Stimulated activated CD8-positive, alpha-beta memory T cell treated with anti-CD3 and anti-CD28 coated beads, Interleukin-7, amount 100 ng/mL, for 24 hours (primary cell): ENCODE measurements at regions not wholly inside any gene's neighbourhood (a gene's known extent, or its start where the extent isn't known, plus 50 kb on each side); places are given as distances from the start of the nearest gene placed in this dataset.

ENCODE experiments used
- DNase-seq: peaks from one replicate; pipeline ENCODE4 v3.0.0-alpha.2; 2020; ENCODE audit warnings: low read depth

DNA sequence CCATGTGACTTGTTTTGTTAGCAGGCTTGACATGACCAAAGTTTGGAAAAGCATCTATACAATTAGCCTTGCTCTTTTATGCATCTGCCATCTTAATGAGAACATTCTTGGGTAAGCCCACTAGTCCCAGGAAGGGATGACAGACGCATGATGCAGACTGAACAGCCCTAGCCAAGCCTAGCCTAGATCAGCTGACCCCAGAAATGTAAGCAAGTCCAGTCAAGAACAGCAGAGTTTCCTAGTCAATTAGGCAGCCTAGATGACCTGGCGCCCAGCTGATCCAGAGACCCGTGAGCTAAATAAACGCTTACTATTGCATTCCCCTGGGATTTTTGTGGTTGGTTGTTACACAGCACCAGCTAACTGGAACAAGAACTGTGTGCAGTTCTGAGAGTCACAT is 457.9 kb downstream of the BCOR start:
- no peak for DNase-seq

DNA sequence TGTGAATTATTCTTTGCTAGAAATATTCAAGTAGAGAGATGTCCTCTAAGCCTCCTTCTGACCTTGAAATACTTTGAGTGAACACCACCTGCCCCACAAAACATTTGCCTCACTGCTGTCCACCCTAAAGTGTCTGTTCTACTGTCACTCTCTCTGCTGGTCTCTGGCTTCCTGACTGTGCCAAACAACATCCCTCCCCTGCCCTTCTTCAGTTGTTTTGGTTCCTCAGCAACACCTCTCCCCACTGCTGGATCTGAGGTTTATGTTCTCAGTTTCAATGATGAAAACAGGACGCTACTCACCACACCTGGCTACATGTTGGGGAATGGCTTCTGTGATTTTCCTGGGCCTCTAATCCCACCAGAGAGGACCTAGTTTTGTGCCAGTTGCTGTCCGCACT is 456.9 kb downstream of the BCOR start:
- no peak for DNase-seq

DNA sequence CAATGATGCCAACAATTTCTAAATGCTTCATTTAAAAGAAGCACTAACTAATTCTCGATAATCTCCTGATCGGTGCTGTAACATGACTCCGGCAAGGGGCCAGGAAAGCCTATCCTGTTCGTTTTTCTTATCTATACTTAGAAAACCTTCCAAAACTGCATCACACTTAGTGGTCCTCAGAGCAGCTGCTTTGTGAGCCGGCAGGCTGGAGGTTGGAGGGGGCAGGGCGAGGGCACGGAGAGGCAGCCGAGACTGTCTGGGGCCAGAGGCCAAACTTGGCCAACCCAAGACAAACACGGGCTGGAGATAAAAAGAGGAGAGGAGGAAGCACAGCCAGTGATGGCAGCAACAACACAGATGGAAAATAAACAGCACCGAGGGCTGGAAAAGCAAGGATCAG is 455.7 kb downstream of the BCOR start:
- no peak for DNase-seq

DNA sequence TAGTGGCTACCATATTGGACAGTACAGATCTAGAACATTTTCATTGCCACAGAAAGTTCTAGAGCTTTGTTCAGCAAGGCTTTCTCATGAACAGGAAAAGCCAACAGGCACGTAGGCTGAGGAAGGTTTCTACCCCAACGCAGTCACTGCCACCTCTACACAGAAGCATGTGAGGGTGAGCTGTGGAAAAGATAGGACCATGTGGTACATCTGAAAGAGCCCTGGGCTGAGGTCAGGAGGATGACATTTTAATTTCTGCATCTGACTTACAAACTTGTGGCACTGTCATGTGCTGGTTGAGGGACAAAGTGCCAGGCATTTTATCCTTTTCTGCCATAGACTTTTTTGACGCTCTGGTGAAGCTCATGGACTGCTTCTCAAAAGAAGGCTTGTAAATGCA is 454.2 kb downstream of the BCOR start:
- DNase-seq: no peak

DNA sequence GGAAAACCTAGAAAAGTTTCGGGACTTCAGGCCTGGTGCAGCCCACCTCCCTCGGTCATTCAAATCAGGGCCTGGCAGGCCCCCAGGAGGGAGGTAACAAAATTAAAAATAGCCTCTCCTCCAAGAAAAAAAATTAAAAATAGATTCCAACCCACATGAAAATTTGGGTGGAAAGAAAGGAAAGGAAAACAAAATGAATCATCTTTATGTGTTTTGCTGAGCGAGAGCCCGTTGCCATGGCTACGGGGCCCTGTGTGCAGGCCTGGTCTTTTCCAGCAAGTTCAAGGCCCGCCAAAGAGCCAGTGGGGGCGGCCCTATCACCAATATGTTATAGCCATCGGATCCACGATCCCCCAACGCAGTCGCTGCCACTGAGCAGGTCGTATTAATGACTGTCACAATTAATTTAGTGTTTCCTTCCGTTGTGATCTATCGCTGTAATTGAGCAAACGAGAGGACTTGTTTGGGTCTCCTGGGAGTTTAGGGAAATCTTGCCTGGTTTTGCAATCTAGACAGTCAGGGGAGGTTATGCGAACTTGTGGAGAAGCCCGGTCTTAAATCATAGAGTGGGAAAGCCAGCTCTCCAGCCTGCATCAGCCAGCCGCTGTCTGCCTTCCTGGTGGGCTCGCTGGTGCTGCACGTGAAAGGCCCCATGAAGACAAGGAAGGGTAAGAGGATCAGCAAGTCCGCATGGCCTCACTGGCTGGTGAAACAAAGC is 452.4 kb downstream of the BCOR start:
- no peak for DNase-seq

DNA sequence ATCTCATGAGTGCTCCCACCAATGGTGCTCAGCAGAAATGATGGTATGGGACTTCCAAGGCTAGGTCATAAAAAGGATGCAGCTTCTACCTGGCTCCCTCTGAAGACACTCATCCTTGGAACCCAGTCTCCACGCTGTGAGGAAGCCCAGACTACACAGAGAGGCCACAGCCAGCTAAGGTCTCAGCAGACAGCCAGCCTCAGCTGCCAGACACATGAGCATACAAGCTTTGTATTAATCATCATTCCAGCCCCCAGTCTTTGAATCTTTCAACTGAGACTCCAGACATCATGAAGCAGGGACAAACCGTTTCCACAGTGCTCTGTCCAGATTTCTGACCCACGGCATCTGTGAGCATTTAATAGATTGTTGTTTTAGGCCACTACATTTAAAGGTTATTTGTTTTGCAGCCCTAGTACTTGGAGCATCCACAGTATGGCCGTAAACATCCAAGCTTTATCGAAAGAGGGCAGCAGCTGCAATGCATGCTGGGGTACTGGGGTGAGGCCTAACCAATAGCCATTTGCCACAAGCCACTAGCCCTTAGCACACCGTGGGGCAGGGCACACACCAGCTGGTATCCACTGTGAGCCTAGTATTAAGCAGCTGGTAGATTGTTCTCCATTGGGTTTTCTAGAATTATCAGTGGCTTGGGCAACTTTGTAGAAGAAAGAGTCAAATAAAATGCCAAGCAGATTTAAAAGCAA is 449.1 kb downstream of the BCOR start:
- DNase-seq: no peak

DNA sequence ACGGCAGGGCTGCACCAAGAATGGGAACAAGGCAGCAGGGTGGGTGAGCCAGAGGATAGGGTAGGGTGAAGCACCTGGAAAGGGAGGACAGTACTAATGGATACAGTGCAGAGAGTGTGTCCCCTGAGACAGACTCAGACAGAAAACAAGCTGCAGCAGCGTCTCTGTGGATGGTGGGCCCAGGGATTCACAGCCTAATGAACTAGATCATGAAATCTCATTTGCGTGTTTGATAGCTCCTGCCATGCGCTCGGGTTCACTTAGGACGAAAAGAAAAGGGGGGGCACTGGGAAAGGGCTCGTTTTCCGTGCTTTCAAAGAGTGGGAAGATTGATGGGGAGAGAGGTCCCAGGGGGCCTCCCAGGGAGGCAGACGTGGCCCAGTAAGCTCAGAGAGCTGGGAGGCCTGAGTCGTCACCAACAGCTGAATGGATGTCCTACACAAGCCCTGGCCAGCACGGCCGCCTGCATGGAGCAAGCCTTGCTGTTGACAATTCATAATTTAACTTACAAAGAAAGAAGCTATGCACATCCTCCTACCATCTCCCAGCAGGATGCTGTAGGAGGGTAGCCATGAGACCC is 446.9 kb downstream of the BCOR start:
- no peak for DNase-seq

DNA sequence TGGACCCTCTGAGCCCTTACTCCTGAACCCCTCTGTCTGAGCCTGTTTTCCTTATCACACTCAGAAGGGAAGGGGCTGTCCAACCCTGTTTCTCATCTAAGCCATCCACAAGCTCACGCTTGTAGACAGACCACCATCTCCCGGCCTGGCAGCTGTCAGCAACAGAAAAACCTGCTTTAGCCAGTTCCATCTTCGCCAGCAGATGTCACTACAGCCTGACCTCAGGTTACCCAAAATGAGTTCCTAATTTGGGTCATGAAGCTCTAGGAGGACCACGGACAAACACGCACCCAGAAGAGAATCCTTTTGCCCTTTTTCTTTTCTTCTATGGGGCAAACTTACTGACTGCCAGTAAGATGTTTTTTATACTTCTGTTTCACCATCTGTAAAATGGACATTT is 445.4 kb downstream of the BCOR start:
- DNase-seq: peak; percentile 2

DNA sequence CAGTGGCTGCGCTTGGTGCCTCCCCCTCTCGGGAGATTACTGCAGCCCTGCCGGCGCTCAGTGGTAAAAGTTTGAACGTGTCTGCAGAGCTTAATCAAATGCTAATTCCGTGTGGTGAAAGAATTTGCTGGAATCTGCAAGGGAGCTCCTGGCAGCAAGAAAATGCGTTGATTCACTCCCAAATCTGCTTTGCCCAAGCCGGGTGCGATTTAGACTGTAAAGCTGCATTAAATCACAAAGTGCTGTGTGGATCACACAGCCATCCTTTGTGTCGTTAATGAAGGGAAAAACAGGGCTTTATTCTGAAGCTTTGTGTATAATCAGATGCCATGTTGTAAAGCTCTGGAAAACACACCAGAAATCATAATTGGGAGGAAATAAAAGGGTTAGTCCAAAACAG is 444.1 kb downstream of the BCOR start:
- no peak for DNase-seq

DNA sequence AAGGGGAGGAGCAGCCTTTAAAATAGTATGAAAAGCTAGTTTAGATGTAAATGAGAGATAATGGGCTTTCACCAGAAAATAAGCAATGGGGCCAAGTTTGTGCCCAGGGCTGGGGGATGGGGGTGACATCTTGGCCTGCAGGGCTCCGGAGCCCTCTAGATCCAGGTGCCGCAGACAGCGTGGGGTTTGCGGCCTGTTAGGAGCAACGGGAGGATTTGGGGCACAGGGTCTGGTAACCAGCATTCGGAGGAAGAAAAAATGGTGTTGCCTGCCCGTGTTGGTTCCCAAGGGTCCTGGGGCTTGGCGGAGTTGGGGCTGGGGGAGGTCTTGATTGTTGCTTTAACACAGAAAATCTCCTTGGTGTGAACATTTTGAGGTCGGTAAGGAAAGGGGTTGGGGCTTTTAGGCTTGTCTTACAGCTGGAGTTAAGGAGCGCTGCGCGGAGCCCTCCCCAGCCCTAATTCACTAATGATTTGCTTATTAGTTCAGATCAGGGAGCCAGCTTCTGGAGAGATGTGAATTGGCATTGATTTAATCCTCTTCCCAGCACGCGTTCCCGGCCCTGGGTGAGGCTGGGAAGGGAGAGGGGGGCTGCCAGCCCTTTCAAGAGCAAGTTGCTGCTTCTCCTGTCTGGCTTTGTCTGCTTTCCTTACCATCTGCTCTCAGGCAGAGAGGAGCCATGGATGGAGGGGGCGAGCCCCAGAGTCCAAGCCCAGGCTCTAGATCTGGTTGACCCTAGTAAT is 443.4 kb downstream of the BCOR start:
- DNase-seq: no peak

DNA sequence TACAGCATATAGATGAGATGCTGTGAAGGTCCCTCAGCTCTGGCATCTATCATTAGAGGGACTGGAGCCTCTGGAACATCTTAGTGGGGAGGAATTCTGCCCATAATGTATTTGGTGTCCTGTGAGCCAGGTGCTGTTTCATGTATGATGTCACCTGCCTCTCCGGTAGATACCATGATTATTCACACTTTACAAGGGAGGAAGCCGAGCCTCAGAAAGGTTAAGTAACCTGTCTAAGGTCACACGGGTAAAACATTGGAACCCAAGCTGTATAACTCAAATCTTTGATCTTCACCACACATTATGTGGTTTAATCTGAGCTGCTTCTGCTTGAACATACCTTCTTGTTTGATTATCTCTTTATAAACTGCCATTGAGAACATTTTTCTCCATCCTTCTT is 442.8 kb downstream of the BCOR start:
- DNase-seq: no peak

DNA sequence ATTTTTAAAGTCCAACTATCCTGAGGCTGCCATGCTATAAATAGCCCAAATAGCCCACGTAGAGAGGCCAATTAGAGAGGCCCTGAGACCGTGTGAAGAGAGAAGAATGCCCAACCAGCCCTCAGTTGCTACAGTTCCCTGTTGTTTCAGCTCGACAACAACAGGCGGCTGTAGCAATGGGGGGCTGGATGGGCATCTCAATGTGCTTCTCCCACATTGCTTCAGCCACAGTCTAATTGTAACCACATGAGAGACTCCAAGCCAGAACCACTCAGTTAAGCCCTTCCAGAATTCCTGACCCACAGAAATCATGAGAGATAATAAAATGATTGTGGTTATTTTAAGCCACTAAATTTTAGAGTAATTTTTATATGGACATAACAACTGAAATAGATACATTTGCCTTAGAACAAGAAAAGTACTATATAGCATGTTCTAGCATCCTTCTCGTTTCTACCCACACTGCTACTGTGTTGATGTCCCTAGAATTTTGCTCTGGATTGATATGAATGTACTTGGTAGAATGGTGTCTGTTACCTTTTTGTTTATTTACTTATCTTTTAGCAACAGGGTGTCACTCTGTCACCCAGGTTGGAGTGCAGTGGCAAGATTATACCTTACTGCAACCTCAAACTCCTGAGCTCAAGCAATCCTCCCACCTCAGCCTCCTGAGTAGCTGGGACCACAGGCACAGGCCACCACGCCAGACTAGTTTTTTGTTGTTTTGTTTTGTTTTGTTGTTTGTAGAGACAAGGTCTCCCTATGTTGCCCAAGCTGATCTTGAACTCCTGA is 436.4 kb downstream of the BCOR start:
- DNase-seq: no peak

DNA sequence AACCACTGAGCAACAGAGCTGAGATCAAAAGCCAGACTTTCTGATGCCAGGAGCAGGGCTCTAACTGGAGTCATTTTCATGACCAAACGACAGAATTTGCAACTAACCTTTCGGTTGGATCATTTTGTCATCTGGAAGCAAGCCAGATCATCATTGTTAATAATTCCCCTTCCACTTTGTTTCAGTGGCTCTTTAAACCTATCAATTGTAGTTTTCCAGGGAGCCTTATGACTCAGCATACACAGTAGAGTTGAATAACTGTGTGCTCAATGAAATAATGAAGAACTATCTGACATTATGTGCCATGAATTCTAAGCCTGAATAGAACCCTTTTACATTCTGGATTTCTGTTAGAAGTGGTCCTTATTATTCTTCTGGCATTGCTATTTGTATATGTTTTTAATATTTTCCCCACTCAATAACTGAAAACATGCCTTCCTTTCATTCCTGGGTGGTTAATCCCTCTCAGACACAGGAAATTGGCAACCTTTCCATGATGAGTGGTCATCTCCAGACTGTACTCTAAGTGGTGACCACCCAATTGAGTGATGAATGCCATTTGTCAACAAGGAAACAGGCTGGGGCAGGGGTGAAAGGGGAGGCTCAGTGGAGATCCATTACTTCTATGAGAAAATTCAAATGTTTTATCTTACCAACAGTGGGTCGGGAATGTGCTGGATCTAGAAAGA is 431.8 kb downstream of the BCOR start:
- DNase-seq: no peak

DNA sequence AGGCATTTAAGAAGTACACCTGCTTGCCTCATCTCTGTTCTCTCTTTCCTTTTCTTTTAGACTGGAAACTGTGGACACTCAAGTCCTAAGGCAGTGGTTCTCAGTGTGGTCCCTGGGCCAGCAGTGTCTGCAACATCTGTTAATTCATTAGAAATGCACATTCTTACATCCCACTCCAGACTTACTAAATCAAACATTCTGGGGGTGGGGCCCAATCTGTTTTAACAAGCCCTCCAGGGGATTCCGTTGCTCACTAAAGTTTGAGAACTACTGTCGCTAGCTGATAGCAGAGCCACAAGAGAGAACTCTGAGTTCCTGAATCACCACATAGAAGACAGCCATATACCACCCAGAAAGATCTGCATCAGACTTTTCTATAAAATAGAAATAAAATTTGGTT is 430.6 kb downstream of the BCOR start:
- DNase-seq: no peak

DNA sequence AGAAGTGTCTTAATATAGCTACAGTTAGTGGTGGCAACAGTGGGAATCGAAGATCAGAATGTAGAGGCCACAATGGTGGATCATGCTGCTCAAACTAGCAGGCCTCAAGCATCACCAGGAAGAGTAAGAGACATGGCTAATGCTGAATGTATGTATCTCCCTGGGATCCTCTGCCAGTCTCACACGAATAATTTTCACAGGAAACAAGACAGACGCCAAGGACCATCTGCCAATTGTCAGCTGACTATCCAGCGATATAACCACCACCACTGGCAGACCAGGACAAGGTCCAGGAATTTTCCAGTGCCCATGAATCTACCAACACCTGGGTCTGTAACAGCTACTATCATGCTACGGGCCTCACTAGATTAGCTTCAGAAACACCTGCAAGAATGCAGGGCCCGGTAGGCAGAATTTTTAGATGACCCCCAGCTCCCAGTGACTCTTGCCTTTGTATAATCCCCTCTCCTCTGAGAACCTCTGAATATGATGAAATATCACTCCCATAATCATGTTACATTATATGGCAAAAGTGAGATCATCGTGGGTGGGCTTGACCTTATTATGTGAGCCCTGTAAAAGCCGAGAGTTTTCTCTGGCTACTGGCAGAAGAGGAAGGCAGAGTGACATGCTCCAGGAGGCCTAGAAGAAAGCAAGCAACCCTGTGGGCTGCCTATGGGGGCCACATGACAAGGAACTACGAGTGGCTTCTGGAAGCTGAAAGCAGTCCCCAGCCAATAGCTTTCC is 429.8 kb downstream of the BCOR start:
- DNase-seq: no peak

DNA sequence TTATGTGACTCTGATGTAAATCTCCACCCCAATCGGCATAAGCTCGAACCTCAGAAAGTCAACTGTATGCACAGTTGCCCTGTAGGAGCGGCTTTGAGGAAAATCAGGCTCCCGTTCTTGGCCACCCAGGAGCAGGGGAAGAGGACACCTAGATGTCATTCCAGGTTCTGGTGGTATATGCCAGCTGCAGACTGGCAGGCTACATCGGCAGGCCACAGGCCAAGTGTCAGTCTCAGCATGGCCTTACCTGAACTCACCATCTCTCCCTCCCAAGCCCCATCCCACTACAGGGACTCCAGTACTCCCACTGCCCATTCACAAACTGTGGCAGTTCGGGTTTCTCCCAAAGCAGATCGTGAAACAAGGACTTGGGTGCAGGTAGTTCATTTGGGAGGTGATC is 428.1 kb downstream of the BCOR start:
- no peak for DNase-seq

DNA sequence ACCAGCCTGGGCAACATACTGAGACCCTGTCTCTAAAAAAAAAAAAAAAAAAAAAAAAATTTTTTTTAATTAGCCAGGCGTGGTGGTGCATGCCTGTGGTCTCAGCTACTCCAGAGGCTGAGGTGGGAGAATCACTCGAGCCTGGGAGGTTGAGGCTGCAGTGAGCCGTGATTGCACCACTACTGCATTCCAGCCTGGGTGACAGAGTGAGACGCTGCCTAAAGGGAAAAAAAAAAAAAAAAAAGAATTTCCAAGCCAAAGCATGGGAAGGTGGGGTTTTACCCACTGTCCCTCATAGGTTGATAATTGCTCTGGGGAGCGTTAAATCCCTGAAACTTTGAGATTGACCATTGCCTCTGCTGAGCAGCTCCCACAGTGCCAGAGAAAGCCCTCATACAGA is 427.5 kb downstream of the BCOR start:
- DNase-seq: no peak

DNA sequence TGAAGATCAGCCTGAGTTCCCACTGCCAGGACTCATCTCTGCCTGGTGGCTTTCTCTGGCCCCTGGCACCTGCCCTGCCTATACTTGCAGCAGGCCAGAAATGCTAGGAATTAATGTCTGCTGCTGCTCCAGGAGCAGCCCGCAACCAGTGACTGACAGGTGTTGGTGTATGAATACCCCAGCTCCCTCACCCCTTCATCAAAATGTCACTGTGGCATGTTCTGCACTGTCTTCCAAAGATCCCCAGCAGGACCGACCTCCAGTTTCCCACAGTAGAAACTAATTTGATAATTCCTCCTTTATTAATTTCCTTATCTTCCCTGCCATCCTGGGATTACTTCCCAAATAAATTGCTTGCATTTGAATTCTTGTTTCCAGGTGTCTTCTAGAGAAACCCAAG is 425.4 kb downstream of the BCOR start:
- no peak for DNase-seq

DNA sequence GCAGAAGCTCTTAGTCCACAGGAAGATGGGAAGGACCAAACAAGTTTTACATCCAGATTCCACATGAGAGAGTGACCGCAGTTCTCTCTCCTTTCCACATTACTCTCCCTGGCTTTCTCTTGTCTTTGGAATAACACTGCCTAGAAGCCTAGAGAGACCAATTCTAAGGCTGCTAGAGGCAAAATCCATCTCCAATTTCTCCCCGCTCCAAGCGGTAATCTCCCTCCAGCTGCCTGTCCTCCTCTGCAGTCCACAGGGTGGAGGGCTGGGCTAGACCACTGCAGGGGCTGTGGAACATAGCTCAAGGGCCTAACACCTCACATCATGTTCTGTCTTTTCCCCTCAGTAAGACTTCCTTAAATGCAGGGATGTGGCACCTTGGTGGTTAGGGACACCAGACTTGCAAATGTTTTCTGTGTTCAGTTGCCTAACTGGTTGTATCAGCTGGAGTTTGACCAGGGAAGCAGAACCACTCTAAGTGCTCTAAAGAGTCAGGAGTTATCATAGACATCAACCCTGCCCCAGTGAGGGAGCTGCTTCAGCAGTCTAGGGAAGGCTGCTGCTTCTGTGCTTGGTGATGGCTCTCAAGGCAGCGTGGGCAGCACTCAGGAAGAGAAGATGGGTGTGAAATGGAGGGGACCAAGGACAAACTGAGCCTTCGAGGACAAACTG is 423.1 kb downstream of the BCOR start:
- DNase-seq: no peak

DNA sequence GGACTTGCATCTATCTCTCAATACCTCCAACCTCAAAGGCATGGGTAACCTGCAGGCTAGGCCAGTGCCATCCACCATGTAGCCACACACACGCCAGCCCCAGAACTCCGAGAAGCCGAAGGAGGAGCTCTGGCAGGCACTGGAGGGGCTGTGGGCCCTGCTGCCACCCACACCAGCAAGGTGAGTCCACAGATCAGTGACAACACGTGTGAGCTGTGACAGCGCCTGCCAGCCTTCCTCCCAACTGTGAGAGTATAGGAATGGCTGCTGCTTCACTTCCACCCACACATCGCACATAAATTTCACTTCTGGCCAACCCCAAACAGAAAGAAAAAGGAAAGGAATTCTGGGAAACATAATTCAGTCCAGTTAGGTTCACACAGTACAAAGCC is 422.6 kb downstream of the BCOR start:
- DNase-seq: no peak
